Activated B cell treated with CpG ODN at 0.5 μM for 24 hours (primary cell): ENCODE measurements at regions not wholly inside any gene's neighbourhood (a gene's known extent, or its start where the extent isn't known, plus 50 kb on each side); places are given as distances from the start of the nearest gene placed in this dataset.

Experiments used
- ATAC-seq: fragments of 200-7000 bp; cut with Tn5 transposase; one replicate; pipeline ENCODE4 v1.10.0; 2021; ENCODE audit warnings: low read depth, mild to moderate bottlenecking, moderate library complexity
- CTCF ChIA-PET: fragments of 350-600 bp; sonication (Branson Sonifier 250); formaldehyde crosslinking; loops from one replicate; lab custom pipeline; 2021; ENCODE audit warnings: antibody characterized with exemption; lab: Charles Lee
- POLR2A ChIA-PET: fragments of 350-600 bp; sonication (Branson Sonifier 250); formaldehyde crosslinking; loops from one replicate; lab custom pipeline; 2021; ENCODE audit warnings: antibody characterized with exemption; lab: Charles Lee
- DNase-seq: peaks from one replicate; pipeline ENCODE4 v3.0.0; 2022
- H3K27ac Mint-ChIP-seq: one replicate; pipeline ENCODE4 v1.8.0; 2020; ENCODE audit warnings: mixed read lengths
- H3K27me3 Mint-ChIP-seq: one replicate; pipeline ENCODE4 v1.8.0; 2021; ENCODE audit warnings: mixed read lengths
- H3K36me3 Mint-ChIP-seq: one replicate; pipeline ENCODE4 v1.8.0; 2021; ENCODE audit warnings: low read depth, mixed read lengths
- H3K4me1 Mint-ChIP-seq: one replicate; pipeline ENCODE4 v1.8.0; 2021; ENCODE audit warnings: mixed read lengths
- H3K4me3 Mint-ChIP-seq: one replicate; pipeline ENCODE4 v1.8.0; 2020; ENCODE audit warnings: mild to moderate bottlenecking, mixed read lengths
- H3K9me3 Mint-ChIP-seq: one replicate; pipeline ENCODE4 v1.8.0; 2020; ENCODE audit warnings: mixed read lengths
- CTCF ChIP-seq: fragments of 200-600 bp; IDR thresholded peaks from one replicate; pipeline ENCODE4 v1.8.0; 2022; ENCODE audit warnings: antibody characterized with exemption, mild to moderate bottlenecking
- intact Hi-C: fragments of 100-400 bp; cut with micrococcal nuclease; formaldehyde crosslinking; loops from one replicate; pipeline ENCODE4 v1.15.1; 2024

- intact Hi-C loops: no loop called here
- H3K36me3 Mint-ChIP-seq: no peaks in the 10 kb centered on the region
- no peaks in the 10 kb centered on the region for H3K9me3 Mint-ChIP-seq
- no peaks in the 10 kb centered on the region for H3K4me1 Mint-ChIP-seq
- POLR2A ChIA-PET: no interaction called here
- DNase-seq: no peak
- TF ChIP-seq CTCF: no peak
- no peak overlapping the region for H3K27ac Mint-ChIP-seq
- no peak for ATAC-seq
- H3K4me3 Mint-ChIP-seq: no peak overlapping the region
- CTCF ChIA-PET: no interaction called here
- H3K27me3 Mint-ChIP-seq: no peaks in the 10 kb centered on the region
Observed at GRCh38 chr18:71398531-71398930, 1109.7 kb downstream of the SOCS6 start.

- H3K4me1 Mint-ChIP-seq: no peaks in the 10 kb centered on the region
- H3K36me3 Mint-ChIP-seq: no peaks in the 10 kb centered on the region
- ChIA-PET CTCF (no interaction called here), POLR2A (no interaction called here)
- no peaks in the 10 kb centered on the region for H3K9me3 Mint-ChIP-seq
- intact Hi-C loops: no loop called here
- DNase-seq: no peak
- no peaks in the 10 kb centered on the region for H3K27me3 Mint-ChIP-seq
- H3K27ac Mint-ChIP-seq: no peak overlapping the region
- TF ChIP-seq CTCF: no peak
- no peak overlapping the region for H3K4me3 Mint-ChIP-seq
- no peak for ATAC-seq
Observed at GRCh38 chr18:71388148-71388547, 1099.3 kb downstream of the SOCS6 start.

- no peak for ATAC-seq
- Mint-ChIP-seq H3K4me1 (no peaks in the 10 kb centered on the region), H3K27ac (no peak overlapping the region), H3K9me3 (no peaks in the 10 kb centered on the region), H3K27me3 (no peaks in the 10 kb centered on the region), H3K4me3 (no peak overlapping the region), H3K36me3 (no peaks in the 10 kb centered on the region)
- no peak for DNase-seq
- POLR2A ChIA-PET: no interaction called here
- intact Hi-C loops: no loop called here
- CTCF ChIA-PET: no interaction called here
- TF ChIP-seq CTCF: no peak
Observed at GRCh38 chr18:71374294-71375000, 1085.6 kb downstream of the SOCS6 start.

- ATAC-seq: no peak
- TF ChIP-seq CTCF: no peak
- Mint-ChIP-seq H3K36me3 (no peaks in the 10 kb centered on the region), H3K4me1 (no peaks in the 10 kb centered on the region), H3K27me3 (no peaks in the 10 kb centered on the region), H3K9me3 (peaks cover 4% of the 10 kb centered on the region), H3K27ac (no peak overlapping the region), H3K4me3 (no peak overlapping the region)
- ChIA-PET CTCF (no interaction called here), POLR2A (no interaction called here)
- intact Hi-C loops: no loop called here
- no peak for DNase-seq
Observed at GRCh38 chr18:71371951-71372605, 1083.2 kb downstream of the SOCS6 start.

GRCh38 chr18:71370671-71371445 is 1082.0 kb downstream of the SOCS6 start:
- intact Hi-C loops: no loop called here
- TF ChIP-seq CTCF: no peak
- H3K4me1 Mint-ChIP-seq: no peaks in the 10 kb centered on the region
- ATAC-seq (no peak), DNase-seq (no peak)
- no peaks in the 10 kb centered on the region for H3K27me3 Mint-ChIP-seq
- H3K9me3 Mint-ChIP-seq: peaks cover 11% of the 10 kb centered on the region
- POLR2A ChIA-PET: no interaction called here
- H3K4me3 Mint-ChIP-seq: no peak overlapping the region
- no peak overlapping the region for H3K27ac Mint-ChIP-seq
- H3K36me3 Mint-ChIP-seq: no peaks in the 10 kb centered on the region
- CTCF ChIA-PET: no interaction called here
